ENCODE measurements at regions not wholly inside any gene's neighbourhood (a gene's known extent, or its start where the extent isn't known, plus 50 kb on each side); places are given as distances from the start of the nearest gene placed in this dataset.
A peak's percentile ranks its signal among the peaks of the same experiment; 100 is the strongest.

DNA sequence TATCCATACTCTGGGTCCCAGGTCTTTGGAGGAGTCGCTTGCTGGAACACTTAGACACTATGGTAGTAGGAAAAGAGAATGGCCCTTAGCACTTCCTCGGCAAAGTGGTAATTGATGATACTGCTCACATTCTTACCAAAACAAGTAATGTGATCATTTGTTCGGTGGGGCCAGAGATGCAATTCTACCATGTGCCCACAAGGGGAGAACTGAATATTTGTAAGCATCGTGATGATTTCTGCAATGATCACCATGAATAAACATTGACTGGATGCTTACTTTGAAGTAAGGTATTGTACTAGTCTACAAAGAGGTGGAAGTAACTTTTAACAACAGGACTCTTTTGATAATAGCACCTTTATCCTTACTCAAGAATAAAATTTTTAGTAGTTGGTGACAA, 109.7 kb downstream of the CD8B2 start:
- no peaks in the 10 kb centered on the region for H3K27me3 ChIP-seq (ENCODE audit: control insufficient read depth, insufficient read depth, low read length)
- no peaks in the 10 kb centered on the region for H3K36me3 ChIP-seq (ENCODE audit: control insufficient read depth, insufficient read depth, low read length)
- H3K4me3 ChIP-seq (ENCODE audit: low read depth, low read length), result no peak overlapping the region
- POLR2A ChIA-PET, result no interaction called here
- TF ChIP-seq, protein P1, sequence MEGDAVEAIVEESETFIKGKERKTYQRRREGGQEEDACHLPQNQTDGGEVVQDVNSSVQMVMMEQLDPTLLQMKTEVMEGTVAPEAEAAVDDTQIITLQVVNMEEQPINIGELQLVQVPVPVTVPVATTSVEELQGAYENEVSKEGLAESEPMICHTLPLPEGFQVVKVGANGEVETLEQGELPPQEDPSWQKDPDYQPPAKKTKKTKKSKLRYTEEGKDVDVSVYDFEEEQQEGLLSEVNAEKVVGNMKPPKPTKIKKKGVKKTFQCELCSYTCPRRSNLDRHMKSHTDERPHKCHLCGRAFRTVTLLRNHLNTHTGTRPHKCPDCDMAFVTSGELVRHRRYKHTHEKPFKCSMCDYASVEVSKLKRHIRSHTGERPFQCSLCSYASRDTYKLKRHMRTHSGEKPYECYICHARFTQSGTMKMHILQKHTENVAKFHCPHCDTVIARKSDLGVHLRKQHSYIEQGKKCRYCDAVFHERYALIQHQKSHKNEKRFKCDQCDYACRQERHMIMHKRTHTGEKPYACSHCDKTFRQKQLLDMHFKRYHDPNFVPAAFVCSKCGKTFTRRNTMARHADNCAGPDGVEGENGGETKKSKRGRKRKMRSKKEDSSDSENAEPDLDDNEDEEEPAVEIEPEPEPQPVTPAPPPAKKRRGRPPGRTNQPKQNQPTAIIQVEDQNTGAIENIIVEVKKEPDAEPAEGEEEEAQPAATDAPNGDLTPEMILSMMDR (IDR thresholded peaks at IDR 0.05; ENCODE audit: insufficient read depth, low read depth, low read length), result peak; percentile 31; the same call in 1 of the 2 replicates
- CTCF ChIA-PET, result no interaction called here
- no peak for DNase-seq (ENCODE audit: low read depth)

DNA sequence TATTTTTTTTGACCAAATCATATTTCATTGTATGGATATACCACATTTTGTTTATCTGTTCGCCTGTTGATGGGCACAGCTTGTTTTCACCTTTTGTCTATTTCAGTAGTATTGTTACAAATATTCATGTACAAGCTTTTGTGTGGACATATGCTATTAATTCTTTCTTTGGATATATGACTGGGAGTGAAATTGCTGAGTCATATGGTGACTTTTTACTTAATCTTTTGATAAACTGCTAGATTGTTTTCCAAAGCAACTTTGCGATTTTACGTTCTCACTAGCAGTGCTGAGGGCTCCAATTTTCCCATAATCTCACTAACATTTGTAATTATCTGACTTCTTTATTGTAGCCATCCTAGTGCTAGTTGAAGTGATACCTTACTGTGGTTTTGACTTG, 112.4 kb downstream of the CD8B2 start:
- no peaks in the 10 kb centered on the region for H3K36me3 ChIP-seq (ENCODE audit: control insufficient read depth, insufficient read depth, low read length)
- CTCF ChIA-PET, result no interaction called here
- H3K27me3 ChIP-seq (ENCODE audit: control insufficient read depth, insufficient read depth, low read length), result no peaks in the 10 kb centered on the region
- POLR2A ChIA-PET, result no interaction called here
- TF ChIP-seq, protein P1 (IDR thresholded peaks at IDR 0.05; ENCODE audit: insufficient read depth, low read depth, low read length), result no peak
- DNase-seq (ENCODE audit: low read depth), result no peak
- H3K4me3 ChIP-seq (ENCODE audit: low read depth, low read length), result no peak overlapping the region

DNA sequence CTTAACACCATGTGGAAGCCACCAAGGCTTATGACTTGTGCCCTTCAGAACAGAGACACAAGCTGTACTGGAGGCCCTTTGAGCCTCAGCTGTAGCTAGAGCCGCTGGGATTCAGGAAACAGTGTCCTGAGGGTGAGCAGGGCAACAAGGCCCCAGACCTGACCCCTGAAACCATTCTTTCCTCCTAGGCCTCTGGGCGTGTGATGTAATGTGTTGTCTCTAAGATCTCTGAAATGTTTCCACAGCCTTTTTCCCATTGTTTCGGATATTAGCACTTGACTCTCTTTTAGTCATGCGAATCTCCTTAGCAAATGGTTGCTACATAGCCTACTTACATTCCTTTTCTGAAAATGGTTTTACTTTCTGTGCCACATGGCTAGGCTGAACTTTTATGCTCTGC, 114.9 kb downstream of the CD8B2 start:
- Histone ChIP-seq H3K36me3 (ENCODE audit: control insufficient read depth, insufficient read depth, low read length) (no peaks in the 10 kb centered on the region), H3K4me3 (ENCODE audit: low read depth, low read length) (no peak overlapping the region), H3K27me3 (ENCODE audit: control insufficient read depth, insufficient read depth, low read length) (no peaks in the 10 kb centered on the region)
- CTCF ChIA-PET, result no interaction called here
- TF ChIP-seq, protein P1 (IDR thresholded peaks at IDR 0.05; ENCODE audit: insufficient read depth, low read depth, low read length), result no peak
- no peak for DNase-seq (ENCODE audit: low read depth)
- POLR2A ChIA-PET, result no interaction called here

DNA sequence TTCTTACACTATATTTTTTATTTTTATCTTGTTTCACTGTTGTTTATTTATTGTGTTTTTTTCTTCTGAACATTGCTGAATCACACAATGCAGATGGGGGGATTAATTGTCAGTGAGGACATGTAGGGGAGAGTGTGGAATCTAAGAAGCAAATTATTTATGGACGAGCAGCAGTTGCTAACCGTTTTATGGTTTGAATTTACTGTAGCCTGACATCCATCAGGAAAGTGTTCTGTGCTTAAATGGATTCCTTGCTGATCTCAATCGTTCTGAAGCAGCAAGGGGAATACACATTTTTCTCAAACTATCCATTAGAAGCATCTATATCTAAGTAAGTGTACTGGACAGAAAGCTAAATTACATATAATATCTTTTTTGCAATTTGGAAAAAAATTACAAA, 119.5 kb downstream of the CD8B2 start:
- Histone ChIP-seq H3K27me3 (ENCODE audit: control insufficient read depth, insufficient read depth, low read length) (no peaks in the 10 kb centered on the region), H3K36me3 (ENCODE audit: control insufficient read depth, insufficient read depth, low read length) (no peaks in the 10 kb centered on the region), H3K4me3 (ENCODE audit: low read depth, low read length) (no peak overlapping the region)
- TF ChIP-seq, protein P1 (IDR thresholded peaks at IDR 0.05; ENCODE audit: insufficient read depth, low read depth, low read length), result no peak
- ChIA-PET POLR2A (no interaction called here), CTCF (no interaction called here)
- no peak for DNase-seq (ENCODE audit: low read depth)

DNA sequence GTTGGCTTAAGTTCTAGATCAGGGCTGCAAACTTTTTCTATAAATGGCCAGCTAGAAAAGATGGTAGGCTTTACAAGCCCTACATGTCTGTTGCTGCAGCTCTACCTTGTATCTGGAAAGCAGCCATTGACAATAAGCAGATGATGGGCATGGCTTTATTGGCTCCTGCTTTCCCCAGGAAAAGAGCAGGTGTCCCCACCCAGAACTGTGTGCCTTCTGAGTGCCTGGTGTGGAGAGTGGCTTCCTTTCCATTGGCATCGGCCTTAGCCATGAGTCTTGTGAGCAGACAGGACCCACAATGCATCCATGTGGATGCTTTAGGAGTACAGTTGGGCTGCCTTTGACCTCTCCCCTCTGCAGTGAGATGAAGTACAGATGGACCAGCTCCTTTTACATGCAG, 120.2 kb downstream of the CD8B2 start:
- TF ChIP-seq, protein P1 (IDR thresholded peaks at IDR 0.05; ENCODE audit: insufficient read depth, low read depth, low read length), result no peak
- no peaks in the 10 kb centered on the region for H3K27me3 ChIP-seq (ENCODE audit: control insufficient read depth, insufficient read depth, low read length)
- DNase-seq (ENCODE audit: low read depth), result no peak
- no peaks in the 10 kb centered on the region for H3K36me3 ChIP-seq (ENCODE audit: control insufficient read depth, insufficient read depth, low read length)
- POLR2A ChIA-PET, result no interaction called here
- CTCF ChIA-PET, result no interaction called here
- no peak overlapping the region for H3K4me3 ChIP-seq (ENCODE audit: low read depth, low read length)

Data from BJ (cell line).